Nephron progenitor cell (in vitro differentiated cells): ENCODE measurements at regions not wholly inside any gene's neighbourhood (a gene's known extent, or its start where the extent isn't known, plus 50 kb on each side); places are given as distances from the start of the nearest gene placed in this dataset.

Source experiments
- DNase-seq: peaks from one replicate; pipeline ENCODE4 v3.0.0; 2021
- H3K27ac Mint-ChIP-seq: 2 replicates; pipeline ENCODE4 v1.8.0; 2021; ENCODE audit warnings: mild to moderate bottlenecking, moderate library complexity, mixed read lengths
- H3K27me3 Mint-ChIP-seq: 2 replicates; pipeline ENCODE4 v1.8.0; 2021; ENCODE audit warnings: mild to moderate bottlenecking, low read depth, mixed read lengths; ENCODE audit not compliant: poor library complexity
- H3K36me3 Mint-ChIP-seq: 2 replicates; pipeline ENCODE4 v1.8.0; 2021; ENCODE audit warnings: low read depth, mixed read lengths
- H3K4me1 Mint-ChIP-seq: 2 replicates; pipeline ENCODE4 v1.8.0; 2021; ENCODE audit warnings: mixed read lengths
- H3K4me3 Mint-ChIP-seq: 2 replicates; pipeline ENCODE4 v1.8.0; 2021; ENCODE audit warnings: mild to moderate bottlenecking, moderate library complexity, mixed read lengths
- H3K9me3 Mint-ChIP-seq: 2 replicates; pipeline ENCODE4 v1.8.0; 2021; ENCODE audit warnings: mild to moderate bottlenecking, moderate library complexity, mixed read lengths
- CTCF ChIP-seq: fragments of 200-600 bp; sonication (generic); IDR thresholded peaks from 2 replicates; pipeline ENCODE4 v1.5.0; 2021; ENCODE audit warnings: antibody characterized with exemption

GRCh38 chr3:144921710-144922109, 950.1 kb downstream of the DIPK2A start:
- H3K9me3 Mint-ChIP-seq, result no peaks in the 10 kb centered on the region
- no peaks in the 10 kb centered on the region for H3K4me1 Mint-ChIP-seq
- H3K36me3 Mint-ChIP-seq, result no peaks in the 10 kb centered on the region

GRCh38 chr3:144923046-144923775, 951.6 kb downstream of the DIPK2A start:
- Mint-ChIP-seq H3K36me3 (no peaks in the 10 kb centered on the region), H3K4me3 (no peak overlapping the region), H3K9me3 (no peaks in the 10 kb centered on the region), H3K4me1 (no peaks in the 10 kb centered on the region), H3K27me3 (peaks cover 3% of the 10 kb centered on the region), H3K27ac (no peak overlapping the region)
- no peak for DNase-seq
- TF ChIP-seq CTCF, result no peak

More at GRCh38 chr3:144921710-144922109, 950.1 kb downstream of the DIPK2A start:
- no peak for DNase-seq
- Mint-ChIP-seq H3K27ac (no peak overlapping the region), H3K27me3 (peaks cover 3% of the 10 kb centered on the region), H3K4me3 (no peak overlapping the region)
- no peak for TF ChIP-seq CTCF

- H3K4me1 Mint-ChIP-seq, result no peaks in the 10 kb centered on the region
- H3K36me3 Mint-ChIP-seq, result no peaks in the 10 kb centered on the region
- H3K9me3 Mint-ChIP-seq, result peaks cover 14% of the 10 kb centered on the region
- no peak for DNase-seq
- TF ChIP-seq CTCF, result no peak
- H3K27ac Mint-ChIP-seq, result no peak overlapping the region
- H3K4me3 Mint-ChIP-seq, result no peak overlapping the region
- no peaks in the 10 kb centered on the region for H3K27me3 Mint-ChIP-seq
Observed at GRCh38 chr3:144930431-144930830, 958.8 kb downstream of the DIPK2A start.

- Mint-ChIP-seq H3K27me3 (no peaks in the 10 kb centered on the region), H3K4me1 (no peaks in the 10 kb centered on the region), H3K4me3 (no peak overlapping the region), H3K27ac (no peak overlapping the region), H3K36me3 (no peaks in the 10 kb centered on the region), H3K9me3 (peaks cover 26% of the 10 kb centered on the region)
- TF ChIP-seq CTCF, result no peak
- no peak for DNase-seq
Observed at GRCh38 chr3:144931590-144931989, 960.0 kb downstream of the DIPK2A start.

GRCh38 chr3:144942093-144942837, 970.6 kb downstream of the DIPK2A start:
- Mint-ChIP-seq H3K27me3 (no peaks in the 10 kb centered on the region), H3K27ac (no peak overlapping the region), H3K4me1 (no peaks in the 10 kb centered on the region), H3K36me3 (peaks cover 9% of the 10 kb centered on the region), H3K9me3 (peaks cover 17% of the 10 kb centered on the region), H3K4me3 (no peak overlapping the region)
- DNase-seq, result no peak
- no peak for TF ChIP-seq CTCF
